Muscle of leg (tissue), 3 donors: ENCODE measurements at regions not wholly inside any gene's neighbourhood (a gene's known extent, or its start where the extent isn't known, plus 50 kb on each side); places are given as distances from the start of the nearest gene placed in this dataset.

ENCODE experiments used
- DNase-seq: peaks from one replicate; pipeline ENCODE4 v3.0.0; 2013
- H3K27ac ChIP-seq: one replicate; pipeline ENCODE4 v1.5.1; 2013; ENCODE audit warnings: mild to moderate bottlenecking, low read length, control low read depth
- H3K27me3 ChIP-seq: one replicate; pipeline ENCODE4 v1.6.1; 2013; ENCODE audit warnings: low read length; ENCODE audit not compliant: control insufficient read depth, insufficient read depth
- H3K36me3 ChIP-seq: one replicate; pipeline ENCODE4 v1.6.1; 2013; ENCODE audit warnings: low read length; ENCODE audit not compliant: control insufficient read depth, insufficient read depth
- H3K4me1 ChIP-seq: one replicate; pipeline ENCODE4 v1.6.1; 2013; ENCODE audit warnings: low read length; ENCODE audit not compliant: control insufficient read depth, insufficient read depth
- H3K4me3 ChIP-seq: one replicate; pipeline ENCODE4 v1.5.1; 2013; ENCODE audit warnings: low read length, control low read depth
- H3K9me3 ChIP-seq: replicated peaks from 2 replicates; pipeline ENCODE4 v1.6.1; 2013; ENCODE audit warnings: low read depth, low read length; ENCODE audit not compliant: control insufficient read depth
- WGBS: methylation state at CpG from one replicate; pipeline ENCODE4 v1.1.5; 2013; ENCODE audit warnings: missing lambda C conversion rate; ENCODE audit not compliant: insufficient coverage; 5-methylcytosine and 5-hydroxymethylcytosine counted together

DNA sequence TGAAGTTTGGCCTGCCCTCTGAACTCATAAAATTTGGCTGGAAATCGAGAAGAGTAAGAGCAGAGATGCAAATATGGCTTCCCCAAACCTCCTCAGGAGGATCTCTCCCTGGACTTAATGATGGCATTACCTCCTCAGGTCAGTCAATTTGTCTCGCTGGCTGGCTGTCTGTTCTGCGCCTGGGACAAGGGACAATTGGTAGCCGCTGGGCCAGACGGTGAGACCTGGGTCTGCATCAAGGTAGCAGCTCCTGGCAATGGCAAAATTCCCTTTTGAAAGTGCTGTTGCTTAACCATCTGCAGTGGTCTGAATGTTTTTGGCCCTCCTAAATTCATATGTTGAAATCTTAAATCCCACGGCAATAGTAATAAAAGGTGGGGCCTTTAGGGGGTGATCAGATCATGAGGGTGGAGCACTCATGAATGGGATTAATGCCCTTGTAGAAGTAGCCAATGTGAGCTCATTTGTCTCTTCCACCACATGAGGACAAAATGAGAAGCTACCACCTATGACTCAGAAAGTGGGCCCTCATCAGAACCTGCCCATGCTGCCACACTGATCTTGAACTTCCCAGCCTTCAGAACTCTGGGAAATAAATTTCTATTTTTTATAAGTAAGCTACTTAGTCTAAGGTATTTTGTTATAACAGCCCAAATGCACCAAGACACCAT, 439.3 kb upstream of the KLF4 start:
- Histone ChIP-seq H3K27ac (no peak overlapping the region), H3K27me3 (no peaks in the 10 kb centered on the region), H3K36me3 (no peaks in the 10 kb centered on the region), H3K4me1 (no peaks in the 10 kb centered on the region), H3K4me3 (no peak overlapping the region), H3K9me3 (peaks cover 2% of the 10 kb centered on the region)
- DNase-seq, result no peak
- 88% methylated on average over 5 of the region's 6 CpGs for WGBS

DNA sequence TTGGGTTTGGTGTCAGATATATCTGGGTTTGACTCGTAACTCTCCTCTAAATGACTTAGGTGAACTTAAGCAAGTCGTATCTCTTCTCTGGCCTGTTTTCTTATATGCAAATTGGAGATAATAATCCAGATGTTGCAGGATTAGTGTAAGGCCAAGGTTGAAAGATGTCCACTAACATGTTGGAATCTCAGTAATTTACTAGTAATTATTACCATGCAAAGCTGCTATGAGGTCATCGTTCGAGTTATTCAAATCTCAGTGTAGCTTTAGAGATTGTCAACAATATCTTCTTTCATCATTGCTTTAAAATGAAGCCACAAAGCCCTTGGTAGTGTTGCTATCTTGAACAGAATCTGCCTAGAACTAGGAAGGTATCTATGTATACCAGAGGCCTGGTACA, 437.7 kb upstream of the KLF4 start:
- Histone ChIP-seq H3K4me1 (no peaks in the 10 kb centered on the region), H3K27ac (no peak overlapping the region), H3K4me3 (no peak overlapping the region), H3K36me3 (no peaks in the 10 kb centered on the region), H3K9me3 (peaks cover 2% of the 10 kb centered on the region), H3K27me3 (no peaks in the 10 kb centered on the region)
- no CpG with 5 or more reads among the region's 4 CpGs for WGBS
- DNase-seq, result no peak

DNA sequence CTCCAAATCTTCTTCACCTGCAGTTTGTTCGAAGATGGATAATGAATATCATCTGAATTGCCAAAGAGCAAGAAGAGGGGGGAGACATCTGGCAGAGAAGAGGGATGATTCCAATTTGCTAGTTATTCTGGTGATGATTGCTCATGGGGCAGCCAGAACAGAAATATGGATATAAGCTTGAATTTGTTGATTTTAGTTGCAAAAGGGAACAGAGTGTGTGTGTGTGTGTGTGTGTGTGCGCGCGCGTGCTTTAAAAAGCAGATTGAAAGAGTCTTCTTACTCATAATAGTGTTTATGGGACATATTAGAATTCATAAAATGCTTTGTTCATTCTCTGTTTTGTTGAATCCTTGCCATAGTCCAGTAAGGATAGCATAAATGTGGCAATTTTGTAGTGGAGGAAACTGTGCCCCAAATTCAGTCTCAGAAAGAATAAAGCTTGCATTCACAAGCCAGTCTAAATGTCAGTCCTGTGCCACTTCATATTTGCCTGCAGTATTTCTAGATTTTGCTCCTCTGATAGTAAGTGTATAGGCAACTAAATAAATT, 436.3 kb upstream of the KLF4 start:
- Histone ChIP-seq H3K27me3 (no peaks in the 10 kb centered on the region), H3K4me1 (no peaks in the 10 kb centered on the region), H3K36me3 (no peaks in the 10 kb centered on the region), H3K9me3 (peaks cover 2% of the 10 kb centered on the region), H3K4me3 (no peak overlapping the region), H3K27ac (no peak overlapping the region)
- no CpG with 5 or more reads among the region's 5 CpGs for WGBS
- DNase-seq, result no peak

DNA sequence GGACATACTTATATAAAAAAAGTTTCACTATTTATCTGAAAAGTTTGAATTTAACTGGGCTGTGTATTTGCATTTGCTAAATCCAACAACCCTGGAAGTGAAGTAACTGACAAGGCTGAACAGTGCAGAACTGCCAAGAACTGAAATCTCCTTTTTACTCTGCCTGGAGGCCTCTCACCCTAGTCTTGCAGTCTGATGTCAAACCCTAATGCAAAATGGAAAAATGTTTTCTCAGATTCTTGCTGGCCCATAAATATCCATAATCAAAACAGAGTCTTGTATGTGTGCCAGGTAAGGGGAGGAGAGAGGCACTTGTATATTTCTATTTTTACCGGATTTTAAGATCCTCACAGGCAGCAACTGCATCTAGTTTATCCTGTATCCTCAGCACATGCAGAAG, 432.7 kb upstream of the KLF4 start:
- H3K27me3 ChIP-seq, result no peaks in the 10 kb centered on the region
- WGBS, result no CpG with 5 or more reads among the region's 1 CpG
- DNase-seq, result peak; percentile 79
- H3K36me3 ChIP-seq, result no peaks in the 10 kb centered on the region
- peaks cover 14% of the 10 kb centered on the region for H3K4me1 ChIP-seq
- peaks cover 2% of the 10 kb centered on the region for H3K9me3 ChIP-seq
- H3K27ac ChIP-seq, result no peak overlapping the region
- no peak overlapping the region for H3K4me3 ChIP-seq

DNA sequence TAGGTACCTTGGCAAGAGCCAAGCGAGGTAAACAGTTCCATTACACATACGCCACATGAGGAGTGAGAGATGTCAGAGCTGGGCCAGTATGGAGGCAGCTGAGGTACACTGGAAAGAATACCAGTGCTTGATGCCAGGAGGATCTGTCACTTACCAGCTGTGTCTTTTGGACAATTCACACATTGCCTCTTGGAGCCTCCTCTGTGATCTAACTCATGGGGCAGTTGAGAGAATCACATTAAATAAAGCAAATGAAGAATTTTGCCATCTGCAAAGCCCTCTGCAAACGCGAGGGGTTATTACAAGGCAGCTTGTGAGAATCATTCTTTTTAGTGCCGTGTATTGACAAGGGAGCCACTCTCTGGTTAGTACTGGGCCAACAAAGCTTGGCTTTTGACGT, 429.7 kb upstream of the KLF4 start:
- DNase-seq, result peak; percentile 76

DNA sequence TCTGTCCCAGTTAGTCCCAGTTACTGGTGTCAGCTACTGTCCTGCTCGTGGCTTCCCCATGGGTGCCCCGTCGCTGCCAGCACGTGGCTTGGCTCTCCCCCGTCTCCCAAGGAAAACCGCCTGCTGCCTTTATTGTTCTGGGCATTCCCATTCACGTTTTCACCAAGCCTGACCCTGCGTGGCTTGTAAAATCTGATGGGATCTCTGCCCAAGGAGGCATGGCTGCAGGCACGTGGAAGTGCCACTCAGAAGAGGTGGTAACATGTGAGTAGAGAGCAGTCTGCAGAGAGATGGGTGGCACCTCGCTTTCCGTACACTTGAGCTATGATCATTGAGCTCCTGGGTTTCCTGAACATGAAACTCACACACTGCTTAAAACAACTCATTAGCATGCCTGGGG, 429.2 kb upstream of the KLF4 start:
- H3K27ac ChIP-seq, result peak overlapping the region; percentile 79
- peaks cover 14% of the 10 kb centered on the region for H3K4me1 ChIP-seq
- H3K36me3 ChIP-seq, result no peaks in the 10 kb centered on the region

More for the DNA sequence above, 429.7 kb upstream of the KLF4 start:
- Histone ChIP-seq H3K27ac (peak overlapping the region; percentile 79), H3K36me3 (no peaks in the 10 kb centered on the region), H3K27me3 (no peaks in the 10 kb centered on the region), H3K4me3 (no peak overlapping the region), H3K4me1 (peaks cover 14% of the 10 kb centered on the region), H3K9me3 (no peaks in the 10 kb centered on the region)
- WGBS, result 23% methylated on average over 3 of the region's 6 CpGs

DNA sequence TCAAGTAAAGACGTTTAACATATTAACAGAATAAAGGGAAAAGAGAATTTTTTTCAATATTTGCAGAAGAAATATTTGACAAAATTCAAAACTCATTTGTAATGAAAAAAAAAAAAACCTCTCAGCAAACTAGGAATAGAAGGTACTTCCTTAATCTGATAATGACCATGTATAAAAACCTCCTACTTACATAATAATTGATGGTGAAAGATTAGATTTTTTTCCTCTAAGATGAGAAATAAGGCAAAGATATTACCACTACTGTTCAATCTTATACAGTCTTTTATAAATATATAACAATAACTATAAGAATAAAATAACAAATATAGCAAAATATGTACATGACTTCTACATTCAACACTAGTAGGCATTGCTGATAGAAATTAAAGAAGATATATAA, 424.6 kb upstream of the KLF4 start:
- Histone ChIP-seq H3K4me1 (peaks cover 11% of the 10 kb centered on the region), H3K4me3 (no peak overlapping the region), H3K27me3 (no peaks in the 10 kb centered on the region), H3K27ac (no peak overlapping the region), H3K36me3 (no peaks in the 10 kb centered on the region), H3K9me3 (peaks cover 6% of the 10 kb centered on the region)
- DNase-seq, result no peak
- whole genome bisulfite sequencing, result no CpG with 5 or more reads among the region's 1 CpG

More for the DNA sequence above, 429.2 kb upstream of the KLF4 start:
- WGBS, result 69% methylated on average over 7 of the region's 11 CpGs
- H3K27me3 ChIP-seq, result no peaks in the 10 kb centered on the region
- no peak for DNase-seq
- no peak overlapping the region for H3K4me3 ChIP-seq
- no peaks in the 10 kb centered on the region for H3K9me3 ChIP-seq

DNA sequence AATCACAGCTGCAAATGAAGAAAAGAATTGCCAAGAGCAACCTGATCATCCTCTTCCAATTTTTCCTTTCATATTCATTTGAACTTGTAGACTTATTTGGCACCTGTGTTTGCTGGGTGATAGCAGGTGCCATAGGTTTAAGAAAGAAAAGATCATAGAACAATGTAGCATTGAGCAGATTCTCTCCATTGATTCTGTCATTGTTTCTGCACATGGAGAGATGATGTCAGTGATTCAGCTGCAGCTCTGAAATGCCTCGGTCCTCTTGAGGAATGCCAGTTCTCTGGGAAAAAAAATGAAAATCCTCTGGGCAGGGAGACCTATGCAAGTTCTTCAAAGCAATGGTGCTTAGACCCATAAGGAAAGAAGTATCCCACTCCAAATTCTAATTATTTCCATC, 418.1 kb upstream of the KLF4 start:
- Histone ChIP-seq H3K4me3 (no peak overlapping the region), H3K27ac (peak overlapping the region; percentile 33), H3K4me1 (peaks cover 27% of the 10 kb centered on the region), H3K9me3 (peaks cover 4% of the 10 kb centered on the region), H3K36me3 (no peaks in the 10 kb centered on the region), H3K27me3 (no peaks in the 10 kb centered on the region)
- peak; percentile 70 for DNase-seq
- WGBS, result 20% methylated on average over 1 of the region's 1 CpG

DNA sequence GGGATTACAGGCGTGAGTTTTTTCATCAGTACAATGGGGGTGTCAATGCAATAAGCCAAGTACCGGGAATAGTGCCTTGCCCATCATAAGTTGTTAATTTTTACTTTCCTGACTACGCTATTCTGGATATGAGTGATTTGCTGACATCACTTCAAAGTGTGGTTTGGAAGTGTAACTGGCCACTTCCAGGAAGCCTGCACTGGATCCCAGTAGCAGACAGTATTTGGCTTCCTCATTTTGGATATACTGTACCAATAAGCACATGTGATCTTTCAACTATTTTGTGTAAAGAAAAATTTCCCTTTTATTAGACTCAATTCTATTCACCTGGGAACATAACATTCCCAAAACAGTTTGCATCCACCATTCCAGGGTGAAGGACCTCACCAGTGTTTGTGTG, 417.7 kb upstream of the KLF4 start:
- peak; percentile 49 for DNase-seq
- Histone ChIP-seq H3K36me3 (no peaks in the 10 kb centered on the region), H3K4me1 (peaks cover 27% of the 10 kb centered on the region), H3K9me3 (peaks cover 5% of the 10 kb centered on the region), H3K27me3 (no peaks in the 10 kb centered on the region), H3K27ac (peak overlapping the region; percentile 33), H3K4me3 (no peak overlapping the region)
- WGBS, result 87% methylated on average over 2 of the region's 3 CpGs

DNA sequence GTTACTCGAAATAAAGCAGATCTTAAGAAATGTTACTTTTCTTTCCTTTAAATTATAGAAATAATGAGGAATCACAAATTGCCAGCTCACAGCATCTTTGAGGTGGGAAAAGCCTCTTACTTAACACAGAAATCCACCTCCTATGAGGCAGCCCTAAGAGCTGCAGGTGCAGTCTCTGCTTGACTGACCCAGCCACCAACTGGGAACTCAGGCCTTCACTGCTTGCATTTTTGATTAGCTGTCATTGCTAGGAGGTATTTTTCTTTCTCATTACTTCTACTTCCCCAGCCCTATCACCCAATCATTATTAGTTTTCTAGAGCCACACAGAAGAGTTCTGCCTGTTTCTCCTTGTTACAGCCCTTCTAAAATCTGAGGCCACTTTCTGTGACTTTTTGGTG, 416.5 kb upstream of the KLF4 start:
- no peaks in the 10 kb centered on the region for H3K27me3 ChIP-seq
- peaks cover 27% of the 10 kb centered on the region for H3K4me1 ChIP-seq
- DNase-seq, result no peak
- H3K27ac ChIP-seq, result peak overlapping the region; percentile 65
- no peaks in the 10 kb centered on the region for H3K36me3 ChIP-seq
- WGBS, result no CpG with 5 or more reads among the region's 1 CpG
- H3K4me3 ChIP-seq, result no peak overlapping the region
- H3K9me3 ChIP-seq, result peaks cover 5% of the 10 kb centered on the region
